Endodermal cell (in vitro differentiated cells): ENCODE measurements at regions not wholly inside any gene's neighbourhood (a gene's known extent, or its start where the extent isn't known, plus 50 kb on each side); places are given as distances from the start of the nearest gene placed in this dataset.

Experiments
- DNase-seq: peaks from one replicate; pipeline ENCODE4 v3.0.0-alpha.2; 2017
- H3K27ac ChIP-seq: 2 replicates; pipeline ENCODE4 v1.5.1; 2013; ENCODE audit warnings: mild to moderate bottlenecking, low read depth, low read length, moderate library complexity
- H3K27me3 ChIP-seq: 2 replicates; pipeline ENCODE4 v1.6.1; 2013; ENCODE audit warnings: mild to moderate bottlenecking, low read length, moderate library complexity; ENCODE audit not compliant: insufficient read depth, control insufficient read depth, poor library complexity, severe bottlenecking
- H3K36me3 ChIP-seq: 2 replicates; pipeline ENCODE4 v1.7.0; 2013; ENCODE audit warnings: mild to moderate bottlenecking, low read length, moderate library complexity; ENCODE audit not compliant: control insufficient read depth, insufficient read depth
- H3K4me1 ChIP-seq: one replicate; pipeline ENCODE4 v1.7.0; 2013; ENCODE audit warnings: low read length; ENCODE audit not compliant: control insufficient read depth, insufficient read depth
- H3K4me3 ChIP-seq: 2 replicates; pipeline ENCODE4 v1.5.1; 2013; ENCODE audit warnings: mild to moderate bottlenecking, low read length, moderate library complexity
- H3K9ac ChIP-seq: 2 replicates; pipeline ENCODE4 v1.6.1; 2013; ENCODE audit warnings: mild to moderate bottlenecking, low read length, moderate library complexity; ENCODE audit not compliant: poor library complexity, severe bottlenecking; ENCODE audit errors: extremely low read depth
- H3K9me3 ChIP-seq: 2 replicates; pipeline ENCODE4 v1.6.1; 2013; ENCODE audit warnings: mild to moderate bottlenecking, low read length, moderate library complexity; ENCODE audit not compliant: control insufficient read depth
- H3K27ac Mint-ChIP-seq: 2 replicates; pipeline ENCODE4 v1.8.0; 2020; ENCODE audit warnings: mixed read lengths
- H3K27me3 Mint-ChIP-seq: 2 replicates; pipeline ENCODE4 v1.8.0; 2021; ENCODE audit warnings: mild to moderate bottlenecking, mixed read lengths; ENCODE audit not compliant: insufficient read depth
- H3K36me3 Mint-ChIP-seq: 2 replicates; pipeline ENCODE4 v1.8.0; 2020; ENCODE audit warnings: low read depth, mixed read lengths
- H3K4me1 Mint-ChIP-seq: 2 replicates; pipeline ENCODE4 v1.8.0; 2020; ENCODE audit warnings: mixed read lengths
- H3K4me3 Mint-ChIP-seq: 2 replicates; pipeline ENCODE4 v1.8.0; 2020; ENCODE audit warnings: mild to moderate bottlenecking, moderate library complexity, mixed read lengths
- H3K9me3 Mint-ChIP-seq: 2 replicates; pipeline ENCODE4 v1.8.0; 2020; ENCODE audit warnings: mild to moderate bottlenecking, mixed read lengths
- WGBS, 2 experiments: methylation state at CpG; one replicate each; pipeline versions ENCODE4 v1.1.5 to v1.1.7; 2013; ENCODE audit warnings: missing lambda C conversion rate in 2 of 2, mixed read lengths in 1 of 2; ENCODE audit not compliant: insufficient coverage in 1 of 2, insufficient read length in 1 of 2; 5-methylcytosine and 5-hydroxymethylcytosine counted together
- TF ChIP-seq, protein P1 (sequence below): fragments of 200-600 bp; sonication (generic); conservative IDR thresholded peaks from 2 replicates; pipeline ENCODE4 v1.5.0; 2021; ENCODE audit warnings: antibody characterized with exemption, mild to moderate bottlenecking

GRCh38 chr16:9039210-9039609 lies 52.2 kb upstream of the HAPSTR1 start:
- H3K36me3 ChIP-seq = no peaks in the 10 kb centered on the region
- TF ChIP-seq, protein P1, sequence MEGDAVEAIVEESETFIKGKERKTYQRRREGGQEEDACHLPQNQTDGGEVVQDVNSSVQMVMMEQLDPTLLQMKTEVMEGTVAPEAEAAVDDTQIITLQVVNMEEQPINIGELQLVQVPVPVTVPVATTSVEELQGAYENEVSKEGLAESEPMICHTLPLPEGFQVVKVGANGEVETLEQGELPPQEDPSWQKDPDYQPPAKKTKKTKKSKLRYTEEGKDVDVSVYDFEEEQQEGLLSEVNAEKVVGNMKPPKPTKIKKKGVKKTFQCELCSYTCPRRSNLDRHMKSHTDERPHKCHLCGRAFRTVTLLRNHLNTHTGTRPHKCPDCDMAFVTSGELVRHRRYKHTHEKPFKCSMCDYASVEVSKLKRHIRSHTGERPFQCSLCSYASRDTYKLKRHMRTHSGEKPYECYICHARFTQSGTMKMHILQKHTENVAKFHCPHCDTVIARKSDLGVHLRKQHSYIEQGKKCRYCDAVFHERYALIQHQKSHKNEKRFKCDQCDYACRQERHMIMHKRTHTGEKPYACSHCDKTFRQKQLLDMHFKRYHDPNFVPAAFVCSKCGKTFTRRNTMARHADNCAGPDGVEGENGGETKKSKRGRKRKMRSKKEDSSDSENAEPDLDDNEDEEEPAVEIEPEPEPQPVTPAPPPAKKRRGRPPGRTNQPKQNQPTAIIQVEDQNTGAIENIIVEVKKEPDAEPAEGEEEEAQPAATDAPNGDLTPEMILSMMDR = no peak
- WGBS, 2 experiments = 81% methylated on average over 1 of the region's 4 CpGs; no CpG with 5 or more reads in 1 of the 2 experiments

GRCh38 chr16:9040800-9041412 lies 50.5 kb upstream of the HAPSTR1 start:
- peaks cover 4% of the 10 kb centered on the region for H3K9me3 Mint-ChIP-seq

More at GRCh38 chr16:9039210-9039609, 52.2 kb upstream of the HAPSTR1 start:
- no peak for DNase-seq
- Histone ChIP-seq H3K27ac (no peak overlapping the region), H3K9me3 (no peaks in the 10 kb centered on the region), H3K4me3 (no peak overlapping the region), H3K27me3 (no peaks in the 10 kb centered on the region), H3K9ac (no peak overlapping the region), H3K4me1 (no peaks in the 10 kb centered on the region)
- Mint-ChIP-seq H3K27me3 (no peaks in the 10 kb centered on the region), H3K36me3 (no peaks in the 10 kb centered on the region), H3K9me3 (peaks cover 4% of the 10 kb centered on the region), H3K4me3 (no peak overlapping the region), H3K27ac (no peak overlapping the region), H3K4me1 (no peaks in the 10 kb centered on the region)

More at GRCh38 chr16:9040800-9041412, 50.5 kb upstream of the HAPSTR1 start:
- Mint-ChIP-seq H3K27me3 (no peaks in the 10 kb centered on the region), H3K4me1 (no peaks in the 10 kb centered on the region), H3K36me3 (no peaks in the 10 kb centered on the region), H3K27ac (no peak overlapping the region), H3K4me3 (no peak overlapping the region)
- TF ChIP-seq, protein P1 = no peak
- Histone ChIP-seq H3K27me3 (no peaks in the 10 kb centered on the region), H3K4me1 (no peaks in the 10 kb centered on the region), H3K27ac (no peak overlapping the region), H3K36me3 (no peaks in the 10 kb centered on the region), H3K4me3 (no peak overlapping the region), H3K9me3 (no peaks in the 10 kb centered on the region), H3K9ac (no peak overlapping the region)
- 91 to 96% methylated on average over 6 to 12 of the region's 12 CpGs for WGBS, 2 experiments
- no peak for DNase-seq
